DMS53 treated with DMSO at 0.1 percent for 48 hours (cell line): ENCODE measurements at regions not wholly inside any gene's neighbourhood (a gene's known extent, or its start where the extent isn't known, plus 50 kb on each side); places are given as distances from the start of the nearest gene placed in this dataset.
"Not testable (repeated sequence)": the region's sequence is repeated elsewhere in the genome, so short reads cannot be mapped to it uniquely, and the experiment has no call there.

ENCODE experiments used
- DNase-seq: peaks from one replicate; lab custom pipeline; 2025; ENCODE audit not compliant: unreplicated experiment; lab: John Stamatoyannopoulos, UW

- DNase-seq, result no peak
Measured at GRCh38 chr5:57429513-57430120, 53.0 kb downstream of the ACTBL2 start.

GRCh38 chr5:57429021-57429420, 53.6 kb downstream of the ACTBL2 start:
- DNase-seq, result not testable (repeated sequence)

- no peak for DNase-seq
Measured at GRCh38 chr5:57422993-57423392, 59.6 kb downstream of the ACTBL2 start.

GRCh38 chr5:57422341-57422740, 60.3 kb downstream of the ACTBL2 start:
- DNase-seq, result no peak

GRCh38 chr5:57420801-57421200, 61.8 kb downstream of the ACTBL2 start:
- DNase-seq, result no peak

GRCh38 chr5:57417971-57418370, 64.6 kb downstream of the ACTBL2 start:
- no peak for DNase-seq

DNA sequence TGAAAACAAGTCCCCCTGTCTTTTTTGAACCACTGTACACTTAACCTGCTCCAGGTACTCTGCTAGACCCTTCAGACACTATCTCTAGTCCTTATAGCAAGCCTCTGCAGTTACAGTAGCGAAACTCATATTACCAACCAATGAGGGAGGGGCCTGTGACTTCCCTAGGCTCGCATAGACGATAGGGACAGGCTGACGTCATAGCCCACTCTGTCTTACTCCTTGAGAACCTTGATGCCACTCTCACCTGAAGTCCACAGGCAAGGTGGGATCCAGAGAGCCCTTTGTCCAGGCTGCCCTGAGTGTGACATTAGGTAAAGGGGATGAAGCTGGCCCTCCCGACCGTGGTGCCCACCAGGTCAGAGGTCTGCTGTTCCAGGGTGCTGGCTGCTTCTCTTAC, 65.3 kb downstream of the ACTBL2 start:
- no peak for DNase-seq

DNA sequence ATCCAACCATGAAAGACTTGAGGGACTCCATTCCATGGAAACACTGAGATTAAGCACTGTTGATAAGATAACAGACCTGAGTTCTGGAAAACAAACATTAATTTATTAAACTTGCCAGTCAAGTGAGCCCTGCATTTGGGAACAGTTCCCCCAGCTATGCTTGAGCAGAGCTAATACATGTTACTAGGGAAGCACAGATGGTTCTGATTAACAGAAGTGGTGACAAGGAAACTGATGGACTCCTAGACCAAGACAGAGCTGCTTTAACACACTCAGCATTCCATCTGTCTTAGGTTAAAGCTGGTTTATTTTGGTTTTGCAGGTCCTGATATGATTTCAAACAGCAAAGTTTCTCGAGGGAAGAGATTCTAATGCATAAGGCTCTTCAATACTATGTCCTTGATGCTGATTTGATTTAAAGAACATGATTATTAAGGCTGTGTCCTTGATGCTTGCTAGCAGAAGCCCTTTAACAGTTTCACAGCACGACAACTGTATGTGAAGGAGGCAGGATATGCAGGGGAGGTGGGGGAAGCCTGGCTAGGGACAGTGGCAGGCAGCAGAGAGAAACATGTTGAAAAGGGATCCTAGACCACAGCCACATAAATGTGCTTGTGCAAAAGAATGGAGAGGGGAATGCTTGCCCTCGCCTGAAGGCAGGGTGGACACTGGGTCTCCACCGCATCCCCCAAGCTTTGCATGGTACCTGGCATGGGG, 66.2 kb downstream of the ACTBL2 start:
- no peak for DNase-seq

- DNase-seq, result no peak
Measured at GRCh38 chr5:57414857-57415256, 67.8 kb downstream of the ACTBL2 start.

DNA sequence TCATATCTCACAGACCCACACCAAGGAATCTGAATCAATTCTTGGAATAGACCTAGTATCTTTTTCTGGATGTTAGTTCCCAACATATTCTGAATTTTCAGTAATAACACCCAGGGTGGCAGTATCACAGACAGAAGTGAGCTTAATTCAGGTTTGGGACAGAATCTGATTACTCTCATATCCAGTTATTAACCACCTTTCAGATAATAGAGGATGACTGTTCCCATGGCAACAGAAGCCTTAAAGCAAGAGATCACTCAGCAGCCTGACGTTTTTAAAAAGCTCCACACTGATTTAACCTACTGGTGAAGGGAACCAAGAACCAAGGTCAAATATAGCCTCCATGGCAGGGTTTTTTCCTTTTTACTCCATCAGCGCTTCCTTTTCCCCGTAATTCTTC, 68.4 kb downstream of the ACTBL2 start:
- DNase-seq, result no peak

DNA sequence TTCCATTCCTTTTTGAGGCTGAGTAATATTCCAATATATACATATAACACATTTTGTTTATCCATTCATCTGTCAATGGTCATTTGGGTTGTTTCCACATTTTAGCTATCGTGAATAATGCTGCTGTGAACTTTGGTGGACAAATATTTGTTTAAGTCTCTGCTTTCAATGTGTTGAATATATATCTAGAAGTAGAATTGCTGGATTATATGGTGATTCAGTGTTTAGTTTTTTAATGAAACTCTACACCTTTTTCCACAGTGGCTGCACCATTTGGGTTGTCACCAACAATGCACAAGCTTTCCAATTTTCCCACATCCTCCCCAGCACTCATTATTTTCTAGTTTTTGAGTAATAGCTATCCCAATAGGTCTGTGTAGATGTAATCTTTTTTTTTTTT, 69.5 kb downstream of the ACTBL2 start:
- DNase-seq, result no peak

- DNase-seq, result no peak
Measured at GRCh38 chr5:57412680-57413079, 69.9 kb downstream of the ACTBL2 start.

GRCh38 chr5:57411982-57412381, 70.6 kb downstream of the ACTBL2 start:
- DNase-seq, result no peak

GRCh38 chr5:57410374-57411320, 72.0 kb downstream of the ACTBL2 start:
- DNase-seq, result no peak

- DNase-seq, result no peak
Measured at GRCh38 chr5:57408714-57409113, 73.9 kb downstream of the ACTBL2 start.

DNA sequence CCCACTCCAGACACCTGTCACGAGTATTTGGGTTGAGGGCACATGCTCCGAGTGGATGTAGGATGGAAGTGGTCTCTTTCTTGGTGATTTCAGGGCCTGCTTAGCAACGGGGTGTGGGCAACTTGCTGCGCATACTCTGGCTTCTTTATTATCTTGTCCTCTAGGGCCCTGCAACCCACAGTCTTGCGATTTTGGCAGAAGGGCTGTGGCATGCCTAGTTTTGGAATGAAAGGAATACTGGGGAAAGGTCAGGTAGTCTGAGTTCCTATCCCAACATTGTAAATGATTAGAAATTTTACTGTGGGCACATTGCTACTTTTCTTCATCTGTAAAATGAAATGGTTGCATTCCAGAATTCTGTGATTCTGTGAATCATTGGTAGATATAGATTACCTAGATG, 74.3 kb downstream of the ACTBL2 start:
- no peak for DNase-seq

DNA sequence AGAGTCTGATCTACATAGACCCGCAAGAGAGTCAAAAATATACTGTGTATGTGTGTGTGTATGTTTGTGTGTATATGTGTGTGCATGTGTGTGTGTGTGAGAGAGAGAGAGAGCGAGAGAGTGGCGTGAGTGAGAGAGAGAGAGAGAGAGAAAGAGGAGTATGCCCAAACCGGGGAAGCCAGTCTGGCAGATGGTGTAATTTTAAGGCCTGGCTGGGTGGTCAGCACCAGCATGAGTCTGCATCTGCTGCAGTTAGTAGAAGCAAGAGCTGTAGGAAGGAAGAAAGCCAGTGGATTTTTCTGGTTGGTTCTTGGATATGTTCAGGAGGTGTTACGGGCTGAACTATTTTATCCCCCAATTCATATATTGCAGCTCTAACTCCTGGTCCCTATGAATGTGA, 75.2 kb downstream of the ACTBL2 start:
- no peak for DNase-seq

DNA sequence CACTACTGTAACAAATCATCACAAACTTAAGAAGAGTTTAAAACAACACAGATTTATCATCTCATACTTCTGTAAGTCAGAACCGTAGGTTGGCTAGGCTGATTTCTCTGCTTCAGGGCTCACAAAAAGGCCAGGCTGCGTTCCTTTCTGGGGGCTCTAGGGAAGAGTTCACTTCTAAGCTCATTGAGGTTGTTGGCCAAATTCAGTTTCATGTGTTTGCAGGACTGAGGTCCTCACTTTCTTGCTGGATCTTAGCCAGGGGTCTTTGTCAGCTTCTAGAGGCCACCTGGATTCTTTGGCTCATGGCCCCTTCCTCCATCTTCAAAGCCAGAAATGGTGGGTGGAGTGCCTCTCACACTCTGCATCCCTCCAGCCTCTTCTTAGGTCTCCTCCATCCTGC, 76.0 kb downstream of the ACTBL2 start:
- DNase-seq, result no peak

GRCh38 chr5:57405984-57406383, 76.6 kb downstream of the ACTBL2 start:
- no peak for DNase-seq

DNA sequence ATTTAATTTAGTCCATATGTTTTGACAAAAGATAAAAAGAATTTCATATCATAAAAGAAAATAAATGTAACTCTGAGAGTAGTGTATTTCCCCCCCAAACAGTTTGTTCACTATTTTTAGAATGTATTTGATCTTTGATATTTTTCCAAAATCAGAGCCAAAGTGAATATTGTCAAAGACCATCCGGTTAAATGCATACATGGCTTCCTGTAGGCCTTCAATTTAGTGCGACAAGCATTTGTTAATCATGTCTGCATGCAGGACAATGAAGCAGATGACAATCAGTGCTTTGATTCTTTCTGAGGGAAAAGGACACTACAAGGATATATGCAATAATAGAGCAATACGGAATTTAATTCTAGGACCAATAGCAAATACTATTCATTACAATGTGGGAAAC, 79.8 kb downstream of the ACTBL2 start:
- DNase-seq, result no peak

- DNase-seq, result no peak
Measured at GRCh38 chr5:57402348-57402747, 80.3 kb downstream of the ACTBL2 start.
